Mammary epithelial cell (primary cell): ENCODE measurements at regions not wholly inside any gene's neighbourhood (a gene's known extent, or its start where the extent isn't known, plus 50 kb on each side); places are given as distances from the start of the nearest gene placed in this dataset.

Experiments used
- CTCF ChIP-seq, 2 donors: IDR thresholded peaks in 1 of 2; conservative IDR thresholded peaks in 1 of 2; 2 replicates each; pipeline ENCODE4 v1.5.1; 2011 to 2012; ENCODE audit warnings: inconsistent platforms in 2 of 2, low read length in 2 of 2, mild to moderate bottlenecking in 2 of 2, control low read depth in 1 of 2, low read depth in 1 of 2; ENCODE audit not compliant: insufficient read depth in 1 of 2; ENCODE audit errors: extremely low read depth in 1 of 2
- EZH2 ChIP-seq: IDR thresholded peaks from 2 replicates; pipeline ENCODE4 v1.6.1; 2012; ENCODE audit warnings: low read length, inconsistent platforms, borderline replicate concordance

GRCh38 chr4:147423229-147423628 is 57.7 kb upstream of the EDNRA start:
- TF ChIP-seq CTCF (conservative IDR thresholded peaks at IDR 0.05 in 1 of 2, IDR thresholded peaks at IDR 0.05 in 1 of 2; ENCODE audit: extremely low read depth in 1 of 2, insufficient read depth in 1 of 2, low read depth in 1 of 2, low read length in 2 of 2): no peak
- no peak for TF ChIP-seq EZH2
